CD14-positive monocyte (primary cell): ENCODE measurements at regions not wholly inside any gene's neighbourhood (a gene's known extent, or its start where the extent isn't known, plus 50 kb on each side); places are given as distances from the start of the nearest gene placed in this dataset.

Experiments used
- DNase-seq, 3 donors: peaks; one replicate each; pipeline ENCODE4 v3.0.0-alpha.2; 2011 to 2022
- H2AFZ ChIP-seq: 2 replicates; pipeline ENCODE4 v1.6.0; 2012; ENCODE audit warnings: mild to moderate bottlenecking, low read depth, low read length, inconsistent platforms; ENCODE audit not compliant: insufficient read depth, poor library complexity, severe bottlenecking
- H3K27ac ChIP-seq, 2 donors: 1 replicate in 1 of 2; 2 replicates in 1 of 2; pipeline ENCODE4 v1.5.1; 2012 to 2013; ENCODE audit warnings: low read length in 2 of 2, control low read depth in 1 of 2, inconsistent platforms in 1 of 2, low read depth in 1 of 2, mild to moderate bottlenecking in 1 of 2
- H3K27me3 ChIP-seq, 2 donors: one replicate each; pipeline versions ENCODE4 v1.6.0 to v1.6.1; 2011 to 2013; ENCODE audit warnings: low read length in 2 of 2; ENCODE audit not compliant: control insufficient read depth in 2 of 2, insufficient read depth in 2 of 2
- H3K36me3 ChIP-seq, 2 donors: replicated peaks in 1 of 2; 1 replicate in 1 of 2; 2 replicates in 1 of 2; pipeline versions ENCODE4 v1.5.1 to v1.6.1; 2012 to 2013; ENCODE audit warnings: low read length in 2 of 2, control low read depth in 1 of 2, inconsistent platforms in 1 of 2, mild to moderate bottlenecking in 1 of 2; ENCODE audit not compliant: insufficient read depth in 2 of 2, control insufficient read depth in 1 of 2
- H3K4me1 ChIP-seq, 2 donors: 1 replicate in 1 of 2; 2 replicates in 1 of 2; pipeline versions ENCODE4 v1.5.1 to v1.6.1; 2012 to 2013; ENCODE audit warnings: low read length in 2 of 2, control low read depth in 1 of 2, inconsistent platforms in 1 of 2, mild to moderate bottlenecking in 1 of 2, moderate library complexity in 1 of 2; ENCODE audit not compliant: insufficient read depth in 2 of 2, control insufficient read depth in 1 of 2
- H3K4me2 ChIP-seq: replicated peaks from 2 replicates; pipeline ENCODE3; 2012; ENCODE audit warnings: low read length, moderate library complexity, mild to moderate bottlenecking; ENCODE audit not compliant: poor library complexity, severe bottlenecking; ENCODE audit errors: extremely low read depth
- H3K4me3 ChIP-seq, 3 experiments: fragments of 200-600 bp in 1 of 3; sonication (generic) in 1 of 3; replicated peaks in 1 of 3; 1 replicate in 2 of 3; 2 replicates in 1 of 3; pipeline ENCODE4 v1.5.1; 2011 to 2013; ENCODE audit warnings: low read length in 3 of 3, mild to moderate bottlenecking in 3 of 3, control low read depth in 2 of 3, low read depth in 2 of 3, inconsistent platforms in 1 of 3, moderate library complexity in 1 of 3
- H3K79me2 ChIP-seq: 2 replicates; pipeline ENCODE4 v1.6.0; 2012; ENCODE audit warnings: mild to moderate bottlenecking, control low read depth, inconsistent platforms, low read length, moderate library complexity; ENCODE audit not compliant: insufficient read depth
- H3K9ac ChIP-seq: 2 replicates; pipeline ENCODE4 v1.6.0; 2017; ENCODE audit warnings: low read length, mild to moderate bottlenecking; ENCODE audit not compliant: insufficient read depth, poor library complexity, severe bottlenecking
- H3K9me3 ChIP-seq, 2 donors: replicated peaks in 1 of 2; 1 replicate in 1 of 2; 2 replicates in 1 of 2; pipeline versions ENCODE4 v1.5.1 to v1.6.1; 2012 to 2013; ENCODE audit warnings: low read length in 2 of 2, control low read depth in 1 of 2; ENCODE audit not compliant: control insufficient read depth in 1 of 2, insufficient read depth in 1 of 2
- H4K20me1 ChIP-seq: 2 replicates; pipeline ENCODE4 v1.6.0; 2012; ENCODE audit warnings: mild to moderate bottlenecking, low read length, control low read depth, moderate library complexity; ENCODE audit not compliant: insufficient read depth
- H3K27ac Mint-ChIP-seq, 7 donors: one replicate each; pipeline ENCODE4 v1.8.0; 2020; ENCODE audit warnings: mild to moderate bottlenecking in 7 of 7, mixed read lengths in 7 of 7, moderate library complexity in 6 of 7, inconsistent platforms in 2 of 7
- H3K27me3 Mint-ChIP-seq, 3 donors: one replicate each; pipeline ENCODE4 v1.8.0; 2021 to 2022; ENCODE audit warnings: low read depth in 3 of 3, mild to moderate bottlenecking in 3 of 3, mixed read lengths in 3 of 3, moderate library complexity in 3 of 3, inconsistent platforms in 1 of 3
- H3K36me3 Mint-ChIP-seq, 2 donors: one replicate each; pipeline ENCODE4 v1.8.0; 2020; ENCODE audit warnings: mixed read lengths in 2 of 2, inconsistent platforms in 1 of 2, mild to moderate bottlenecking in 1 of 2
- H3K4me1 Mint-ChIP-seq: one replicate; pipeline ENCODE4 v1.8.0; 2020; ENCODE audit warnings: mild to moderate bottlenecking, mixed read lengths
- H3K4me3 Mint-ChIP-seq, 2 donors: one replicate each; pipeline ENCODE4 v1.8.0; 2020; ENCODE audit warnings: mild to moderate bottlenecking in 2 of 2, mixed read lengths in 2 of 2, moderate library complexity in 1 of 2
- H3K9me3 Mint-ChIP-seq, 7 donors: one replicate each; pipeline ENCODE4 v1.8.0; 2020 to 2022; ENCODE audit warnings: mixed read lengths in 7 of 7, mild to moderate bottlenecking in 6 of 7, moderate library complexity in 6 of 7, inconsistent platforms in 2 of 7
- WGBS: methylation state at CpG from one replicate; pipeline ENCODE4 v1.1.5; 2013; ENCODE audit warnings: missing lambda C conversion rate; ENCODE audit not compliant: insufficient coverage; 5-methylcytosine and 5-hydroxymethylcytosine counted together
- intact Hi-C, 2 donors: fragments of 100-400 bp; cut with micrococcal nuclease; formaldehyde crosslinking; loops; one replicate each; pipeline versions ENCODE4 v1.15.0 to v1.15.1; 2023
- TF ChIP-seq, protein P1 (sequence below): fragments of 200-600 bp; IDR thresholded peaks from one replicate; pipeline ENCODE4 v1.8.0; 2022; ENCODE audit warnings: antibody characterized with exemption, mild to moderate bottlenecking

- no peak overlapping the region for H2AFZ ChIP-seq
- H3K4me2 ChIP-seq, result no peak overlapping the region
- H3K9ac ChIP-seq, result no peak overlapping the region
- H3K27ac ChIP-seq, result no peak overlapping the region
- no peaks in the 10 kb centered on the region for H4K20me1 ChIP-seq
- no peaks in the 10 kb centered on the region for H3K4me1 ChIP-seq
- H3K9me3 Mint-ChIP-seq, result peaks cover 0 to 9% (median 2%) of the 10 kb centered on the region in 7 donors
- no peaks in the 10 kb centered on the region for H3K4me1 Mint-ChIP-seq
- H3K4me3 Mint-ChIP-seq, result no peak overlapping the region
- no peaks in the 10 kb centered on the region for H3K36me3 ChIP-seq
- intact Hi-C loops, result no loop called here
- no peak for DNase-seq
- no peaks in the 10 kb centered on the region for H3K36me3 Mint-ChIP-seq
- H3K4me3 ChIP-seq, result no peak overlapping the region
- H3K27ac Mint-ChIP-seq, result no peak overlapping the region
- peaks cover 0 to 2% (median 0%) of the 10 kb centered on the region in 3 donors for H3K27me3 Mint-ChIP-seq
- no peaks in the 10 kb centered on the region for H3K27me3 ChIP-seq
- TF ChIP-seq, protein P1, sequence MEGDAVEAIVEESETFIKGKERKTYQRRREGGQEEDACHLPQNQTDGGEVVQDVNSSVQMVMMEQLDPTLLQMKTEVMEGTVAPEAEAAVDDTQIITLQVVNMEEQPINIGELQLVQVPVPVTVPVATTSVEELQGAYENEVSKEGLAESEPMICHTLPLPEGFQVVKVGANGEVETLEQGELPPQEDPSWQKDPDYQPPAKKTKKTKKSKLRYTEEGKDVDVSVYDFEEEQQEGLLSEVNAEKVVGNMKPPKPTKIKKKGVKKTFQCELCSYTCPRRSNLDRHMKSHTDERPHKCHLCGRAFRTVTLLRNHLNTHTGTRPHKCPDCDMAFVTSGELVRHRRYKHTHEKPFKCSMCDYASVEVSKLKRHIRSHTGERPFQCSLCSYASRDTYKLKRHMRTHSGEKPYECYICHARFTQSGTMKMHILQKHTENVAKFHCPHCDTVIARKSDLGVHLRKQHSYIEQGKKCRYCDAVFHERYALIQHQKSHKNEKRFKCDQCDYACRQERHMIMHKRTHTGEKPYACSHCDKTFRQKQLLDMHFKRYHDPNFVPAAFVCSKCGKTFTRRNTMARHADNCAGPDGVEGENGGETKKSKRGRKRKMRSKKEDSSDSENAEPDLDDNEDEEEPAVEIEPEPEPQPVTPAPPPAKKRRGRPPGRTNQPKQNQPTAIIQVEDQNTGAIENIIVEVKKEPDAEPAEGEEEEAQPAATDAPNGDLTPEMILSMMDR, result no peak
- H3K79me2 ChIP-seq, result no peaks in the 10 kb centered on the region
- peaks cover 0 to 2% of the 10 kb centered on the region in 2 donors for H3K9me3 ChIP-seq
- WGBS, result 60% methylated on average over 2 of the region's 2 CpGs
These were observed 360.5 kb downstream of the ICE1 start for GRCh38 chr5:5783021-5783420.

- no peaks in the 10 kb centered on the region for H4K20me1 ChIP-seq
- H3K4me3 Mint-ChIP-seq, result no peak overlapping the region
- H3K4me1 Mint-ChIP-seq, result no peaks in the 10 kb centered on the region
- no peaks in the 10 kb centered on the region for H3K27me3 Mint-ChIP-seq
- H3K4me1 ChIP-seq, result no peaks in the 10 kb centered on the region
- intact Hi-C loops, result no loop called here
- no peak overlapping the region for H2AFZ ChIP-seq
- no peaks in the 10 kb centered on the region for H3K36me3 ChIP-seq
- no peak overlapping the region for H3K27ac ChIP-seq
- H3K27me3 ChIP-seq, result no peaks in the 10 kb centered on the region
- TF ChIP-seq, protein P1, result no peak
- no peaks in the 10 kb centered on the region for H3K79me2 ChIP-seq
- 93% methylated on average over 4 of the region's 4 CpGs for WGBS
- H3K9ac ChIP-seq, result no peak overlapping the region
- H3K4me3 ChIP-seq, result no peak overlapping the region
- no peak overlapping the region for H3K4me2 ChIP-seq
- no peak for DNase-seq
- H3K9me3 Mint-ChIP-seq, result peaks cover 0 to 5% (median 2%) of the 10 kb centered on the region in 7 donors
- H3K9me3 ChIP-seq, result no peaks in the 10 kb centered on the region
- no peak overlapping the region for H3K27ac Mint-ChIP-seq
- H3K36me3 Mint-ChIP-seq, result no peaks in the 10 kb centered on the region
These were observed 359.9 kb downstream of the ICE1 start for GRCh38 chr5:5782402-5782801.
